ENCODE measurements at regions not wholly inside any gene's neighbourhood (a gene's known extent, or its start where the extent isn't known, plus 50 kb on each side); places are given as distances from the start of the nearest gene placed in this dataset.

DNA sequence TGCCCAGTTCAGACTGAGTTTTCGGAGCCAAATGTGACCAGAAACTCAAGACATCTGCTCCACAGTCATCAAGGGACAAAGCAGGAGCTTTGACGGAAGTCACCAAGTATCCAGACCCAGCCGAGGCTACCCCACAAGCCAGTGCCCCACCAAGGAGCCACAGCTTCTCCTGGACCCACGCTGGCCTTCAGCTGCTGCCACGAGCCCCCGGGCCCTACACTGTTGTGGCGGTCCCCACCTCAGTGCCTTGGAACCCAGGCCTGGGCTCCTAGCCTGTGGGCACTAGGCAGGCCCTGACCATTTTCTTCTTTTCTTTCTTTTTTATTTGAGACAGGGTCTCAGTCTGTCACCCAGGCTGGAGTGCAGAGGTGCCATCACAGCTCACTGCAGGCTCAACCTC is 82.1 kb upstream of the NKX1-1 start:
- Histone ChIP-seq H3K36me3 (ENCODE audit: insufficient read depth, low read length) (no peaks in the 10 kb centered on the region), H3K9me3 (ENCODE audit: control insufficient read depth in 1 of 2, insufficient read depth in 1 of 2, low read length in 2 of 2) (peaks cover 28 to 50% of the 10 kb centered on the region in 2 experiments), H3K4me1 (ENCODE audit: insufficient read depth, low read length) (no peaks in the 10 kb centered on the region), H3K27me3 (ENCODE audit: control insufficient read depth in 1 of 2, insufficient read depth in 2 of 2, low read length in 2 of 2) (peaks cover 0 to 11% of the 10 kb centered on the region in 2 experiments), H3K4me3 (ENCODE audit: low read length) (no peak overlapping the region), H3K27ac (ENCODE audit: low read depth in 1 of 2, low read length in 2 of 2) (no peak overlapping the region)
- no peak overlapping the region for H3K27ac Mint-ChIP-seq
- H3K4me3 Mint-ChIP-seq = no peak overlapping the region
- DNase-seq = no peak
- peaks cover 22% of the 10 kb centered on the region for H3K27me3 Mint-ChIP-seq
- POLR2A ChIA-PET = no interaction called here
- no peak for ATAC-seq (ENCODE audit: poor library complexity)
- CTCF ChIA-PET = no interaction called here
- no peaks in the 10 kb centered on the region for H3K4me1 Mint-ChIP-seq (ENCODE audit: low read depth)
- intact Hi-C loops (cut with DNase I, micrococcal nuclease) = no loop called here
- TF ChIP-seq, protein P1, sequence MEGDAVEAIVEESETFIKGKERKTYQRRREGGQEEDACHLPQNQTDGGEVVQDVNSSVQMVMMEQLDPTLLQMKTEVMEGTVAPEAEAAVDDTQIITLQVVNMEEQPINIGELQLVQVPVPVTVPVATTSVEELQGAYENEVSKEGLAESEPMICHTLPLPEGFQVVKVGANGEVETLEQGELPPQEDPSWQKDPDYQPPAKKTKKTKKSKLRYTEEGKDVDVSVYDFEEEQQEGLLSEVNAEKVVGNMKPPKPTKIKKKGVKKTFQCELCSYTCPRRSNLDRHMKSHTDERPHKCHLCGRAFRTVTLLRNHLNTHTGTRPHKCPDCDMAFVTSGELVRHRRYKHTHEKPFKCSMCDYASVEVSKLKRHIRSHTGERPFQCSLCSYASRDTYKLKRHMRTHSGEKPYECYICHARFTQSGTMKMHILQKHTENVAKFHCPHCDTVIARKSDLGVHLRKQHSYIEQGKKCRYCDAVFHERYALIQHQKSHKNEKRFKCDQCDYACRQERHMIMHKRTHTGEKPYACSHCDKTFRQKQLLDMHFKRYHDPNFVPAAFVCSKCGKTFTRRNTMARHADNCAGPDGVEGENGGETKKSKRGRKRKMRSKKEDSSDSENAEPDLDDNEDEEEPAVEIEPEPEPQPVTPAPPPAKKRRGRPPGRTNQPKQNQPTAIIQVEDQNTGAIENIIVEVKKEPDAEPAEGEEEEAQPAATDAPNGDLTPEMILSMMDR (IDR thresholded peaks at IDR 0.05) = no peak
- peaks cover 14% of the 10 kb centered on the region for H3K9me3 Mint-ChIP-seq
- no peaks in the 10 kb centered on the region for H3K36me3 Mint-ChIP-seq (ENCODE audit: low read depth)

- Mint-ChIP-seq H3K4me3 (no peak overlapping the region), H3K27ac (no peak overlapping the region), H3K9me3 (peaks cover 14% of the 10 kb centered on the region), H3K27me3 (peaks cover 22% of the 10 kb centered on the region), H3K4me1 (ENCODE audit: low read depth) (no peaks in the 10 kb centered on the region), H3K36me3 (ENCODE audit: low read depth) (no peaks in the 10 kb centered on the region)
- no peaks in the 10 kb centered on the region for H3K4me1 ChIP-seq (ENCODE audit: insufficient read depth, low read length)
- no peak for DNase-seq
- H3K36me3 ChIP-seq (ENCODE audit: insufficient read depth, low read length) = no peaks in the 10 kb centered on the region
- no peak overlapping the region for H3K27ac ChIP-seq (ENCODE audit: low read depth in 1 of 2, low read length in 2 of 2)
- TF ChIP-seq, protein P1 (IDR thresholded peaks at IDR 0.05) = no peak
- peaks cover 0 to 11% of the 10 kb centered on the region in 2 experiments for H3K27me3 ChIP-seq (ENCODE audit: control insufficient read depth in 1 of 2, insufficient read depth in 2 of 2, low read length in 2 of 2)
- no peak overlapping the region for H3K4me3 ChIP-seq (ENCODE audit: low read length)
- H3K9me3 ChIP-seq (ENCODE audit: control insufficient read depth in 1 of 2, insufficient read depth in 1 of 2, low read length in 2 of 2) = peaks cover 28 to 50% of the 10 kb centered on the region in 2 experiments
- intact Hi-C loops (cut with DNase I, micrococcal nuclease) = no loop called here
- no peak for ATAC-seq (ENCODE audit: poor library complexity)
- ChIA-PET POLR2A (no interaction called here), CTCF (no interaction called here)
Observed at GRCh38 chr4:1487761-1488160, 81.5 kb upstream of the NKX1-1 start.

DNA sequence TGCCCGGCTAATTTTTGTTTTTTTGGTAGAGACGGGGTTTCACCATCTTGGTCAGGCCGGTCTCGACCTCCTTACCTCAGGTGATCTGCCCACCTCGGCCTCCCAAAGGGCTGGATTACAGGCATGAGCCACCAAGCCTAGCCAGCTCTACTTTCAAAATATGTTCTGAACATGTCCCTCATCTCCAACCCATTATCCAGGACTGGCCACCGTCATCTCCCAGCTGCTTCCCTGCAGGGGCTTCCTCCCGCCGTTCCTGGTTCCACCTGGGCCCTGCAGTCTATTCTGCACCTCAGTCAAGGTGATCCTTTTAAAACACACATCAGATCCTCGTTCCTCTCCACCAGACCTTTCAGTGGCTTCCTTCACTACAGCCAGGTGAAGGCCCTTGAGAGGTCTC is 80.9 kb upstream of the NKX1-1 start:
- H3K4me3 Mint-ChIP-seq = no peak overlapping the region
- CTCF ChIA-PET = no interaction called here
- TF ChIP-seq, protein P1 (IDR thresholded peaks at IDR 0.05) = no peak
- H3K27ac Mint-ChIP-seq = no peak overlapping the region
- Histone ChIP-seq H3K4me1 (ENCODE audit: insufficient read depth, low read length) (no peaks in the 10 kb centered on the region), H3K9me3 (ENCODE audit: control insufficient read depth in 1 of 2, insufficient read depth in 1 of 2, low read length in 2 of 2) (peaks cover 28 to 46% of the 10 kb centered on the region in 2 experiments), H3K4me3 (ENCODE audit: low read length) (no peak overlapping the region), H3K27me3 (ENCODE audit: control insufficient read depth in 1 of 2, insufficient read depth in 2 of 2, low read length in 2 of 2) (peaks cover 0 to 11% of the 10 kb centered on the region in 2 experiments), H3K27ac (ENCODE audit: low read depth in 1 of 2, low read length in 2 of 2) (no peak overlapping the region), H3K36me3 (ENCODE audit: insufficient read depth, low read length) (no peaks in the 10 kb centered on the region)
- no peaks in the 10 kb centered on the region for H3K36me3 Mint-ChIP-seq (ENCODE audit: low read depth)
- intact Hi-C loops (cut with DNase I, micrococcal nuclease) = no loop called here
- H3K4me1 Mint-ChIP-seq (ENCODE audit: low read depth) = no peaks in the 10 kb centered on the region
- no peak for ATAC-seq (ENCODE audit: poor library complexity)
- H3K27me3 Mint-ChIP-seq = peaks cover 18% of the 10 kb centered on the region
- H3K9me3 Mint-ChIP-seq = peaks cover 14% of the 10 kb centered on the region
- DNase-seq = no peak
- POLR2A ChIA-PET = no interaction called here

All from CD4-positive, alpha-beta T cell (primary cell).